ENCODE measurements at regions not wholly inside any gene's neighbourhood (a gene's known extent, or its start where the extent isn't known, plus 50 kb on each side); places are given as distances from the start of the nearest gene placed in this dataset.

GRCh38 chr2:43152741-43153647 is 73.4 kb downstream of the ZFP36L2 start:
- WGBS, 2 donors, result 69 to 76% methylated on average over 11 of the region's 11 CpGs
- TF ChIP-seq CTCF (IDR thresholded peaks at IDR 0.05), result no peak
- no peaks in the 10 kb centered on the region for H3K36me3 ChIP-seq
- H3K9me3 ChIP-seq, result no peaks in the 10 kb centered on the region
- ATAC-seq, result peak; percentile 34 to 84 (median 68)
- peak in 1 of 2 donors; percentile 59 for DNase-seq
- H3K27ac ChIP-seq, result peak overlapping the region in 2 of 10 donors; percentile 17 to 49
- H3K27me3 ChIP-seq, result no peaks in the 10 kb centered on the region
- no peak overlapping the region for H3K4me3 ChIP-seq
- intact Hi-C loops (cut with DNase I), result loop anchor here in 1 of 10 donors (10.0 kb wide), 1 partner anchor 62 kb away; no protein-coding TSS in a partner anchor
- peaks cover 1 to 30% (median 11%) of the 10 kb centered on the region in 9 donors for H3K4me1 ChIP-seq

GRCh38 chr2:43152186-43152585 is 74.2 kb downstream of the ZFP36L2 start:
- 80 to 83% methylated on average over 8 of the region's 8 CpGs for WGBS, 2 donors
- intact Hi-C loops (cut with DNase I), result loop anchor here in 1 of 10 donors (10.0 kb wide), 1 partner anchor 63 kb away; no protein-coding TSS in a partner anchor
- peaks cover 0 to 22% (median 5%) of the 10 kb centered on the region in 9 donors for H3K4me1 ChIP-seq
- TF ChIP-seq CTCF (IDR thresholded peaks at IDR 0.05), result no peak
- no peak for DNase-seq
- no peaks in the 10 kb centered on the region for H3K9me3 ChIP-seq
- H3K27me3 ChIP-seq, result no peaks in the 10 kb centered on the region
- peak in 1 of 8 donors; percentile 6 for ATAC-seq
- no peaks in the 10 kb centered on the region for H3K36me3 ChIP-seq
- H3K4me3 ChIP-seq, result no peak overlapping the region
- H3K27ac ChIP-seq, result peak overlapping the region in 1 of 10 donors; percentile 17

GRCh38 chr2:43149482-43150107 is 76.8 kb downstream of the ZFP36L2 start:
- ATAC-seq (no peak), DNase-seq (no peak)
- WGBS, 2 donors, result 86 to 95% methylated on average over 9 of the region's 9 CpGs
- Histone ChIP-seq H3K27ac (no peak overlapping the region), H3K36me3 (no peaks in the 10 kb centered on the region), H3K27me3 (no peaks in the 10 kb centered on the region), H3K4me1 (peaks cover 0 to 26% (median 7%) of the 10 kb centered on the region in 9 donors), H3K9me3 (no peaks in the 10 kb centered on the region), H3K4me3 (no peak overlapping the region)
- no peak for TF ChIP-seq CTCF (IDR thresholded peaks at IDR 0.05)
- intact Hi-C loops (cut with DNase I), result loop anchor here in 1 of 10 donors (10.0 kb wide), 1 partner anchor 65 kb away; no protein-coding TSS in a partner anchor

GRCh38 chr2:43146083-43146482 is 80.3 kb downstream of the ZFP36L2 start:
- WGBS, 2 donors, result 74 to 78% methylated on average over 4 to 5 of the region's 5 CpGs
- Histone ChIP-seq H3K36me3 (no peaks in the 10 kb centered on the region), H3K4me3 (no peak overlapping the region), H3K9me3 (no peaks in the 10 kb centered on the region), H3K4me1 (peaks cover 0 to 11% (median 0%) of the 10 kb centered on the region in 9 donors), H3K27ac (no peak overlapping the region), H3K27me3 (no peaks in the 10 kb centered on the region)
- intact Hi-C loops (cut with DNase I), result no loop called here
- ATAC-seq (peak in 1 of 8 donors; percentile 37), DNase-seq (no peak)
- peak in 1 of 9 donors; percentile 21 for TF ChIP-seq CTCF (IDR thresholded peaks at IDR 0.05)

Measured in heart right ventricle (tissue), 16 donors.